GM12878 (cell line): ENCODE measurements at regions not wholly inside any gene's neighbourhood (a gene's known extent, or its start where the extent isn't known, plus 50 kb on each side); places are given as distances from the start of the nearest gene placed in this dataset.

ENCODE experiments used
- CHD1 ChIP-seq: IDR thresholded peaks from 2 replicates; pipeline ENCODE4 v1.6.1; 2012; ENCODE audit warnings: low read depth, low read length, improper control_type of control experiment
- HCFC1 ChIP-seq: fragments of 150-350 bp; IDR thresholded peaks from 2 replicates; pipeline ENCODE4 v1.6.1; 2014; ENCODE audit warnings: low read length
- HDAC2 ChIP-seq: fragments of 200-600 bp; sonication (generic); IDR thresholded peaks from 2 replicates; pipeline ENCODE4 v1.6.1; 2017
- KAT2A ChIP-seq: conservative IDR thresholded peaks from 2 replicates; pipeline ENCODE4 v1.6.1; 2011; ENCODE audit warnings: low read depth, low read length; ENCODE audit not compliant: control insufficient read depth
- MEF2B ChIP-seq: fragments of 450-650 bp; IDR thresholded peaks from 2 replicates; pipeline ENCODE4 v1.6.1; 2018; ENCODE audit warnings: mild to moderate bottlenecking, moderate library complexity; ENCODE audit not compliant: partially characterized antibody, poor library complexity, severe bottlenecking
- MLLT1 ChIP-seq: fragments of 450-650 bp; IDR thresholded peaks from 2 replicates; pipeline ENCODE4 v1.6.1; 2016; ENCODE audit warnings: mild to moderate bottlenecking
- POLR2AphosphoS5 ChIP-seq: IDR thresholded peaks from 2 replicates; pipeline ENCODE4 v1.6.1; 2011; ENCODE audit warnings: mild to moderate bottlenecking, low read length, inconsistent platforms

- TF ChIP-seq HDAC2 (no peak), MEF2B (no peak), HCFC1 (no peak), CHD1 (no peak), MLLT1 (no peak), POLR2AphosphoS5 (no peak), KAT2A (no peak)
Observed at GRCh38 chr2:129720761-129721160, 258.7 kb upstream of the RAB6C start.
